GM13976 (cell line): ENCODE measurements at regions not wholly inside any gene's neighbourhood (a gene's known extent, or its start where the extent isn't known, plus 50 kb on each side); places are given as distances from the start of the nearest gene placed in this dataset.

Experiments used
- DNase-seq: peaks from one replicate; pipeline ENCODE4 v3.0.0; 2012; ENCODE audit warnings: low spot score
- CTCF ChIP-seq: IDR thresholded peaks from 2 replicates; pipeline ENCODE4 v1.5.1; 2012; ENCODE audit warnings: borderline replicate concordance, mild to moderate bottlenecking; ENCODE audit not compliant: insufficient read depth; ENCODE audit errors: extremely low read depth, missing control alignments, control extremely low read depth
- in situ Hi-C: fragments of 300-500 bp; cut with MboI; formaldehyde crosslinking; loops from one replicate; pipeline ENCODE4 v1.12.0; 2022; ENCODE audit warnings: low sequenced_read_pairs, mixed read lengths, inconsistent platforms; ENCODE audit not compliant: unreplicated experiment

- TF ChIP-seq CTCF: no peak
- in situ Hi-C loops: no loop called here
- DNase-seq: no peak
Measured at GRCh38 chr7:24341691-24342413, 57.9 kb downstream of the NPY start.

- no peak for TF ChIP-seq CTCF
- in situ Hi-C loops: no loop called here
- DNase-seq: no peak
Measured at GRCh38 chr7:24343614-24344013, 59.6 kb downstream of the NPY start.

GRCh38 chr7:24346129-24346528 is 62.1 kb downstream of the NPY start:
- no peak for DNase-seq
- in situ Hi-C loops: no loop called here
- no peak for TF ChIP-seq CTCF

GRCh38 chr7:24346716-24347115 is 62.7 kb downstream of the NPY start:
- no peak for DNase-seq
- in situ Hi-C loops: no loop called here
- TF ChIP-seq CTCF: no peak

GRCh38 chr7:24349339-24349738 is 65.3 kb downstream of the NPY start:
- no peak for TF ChIP-seq CTCF
- no peak for DNase-seq
- in situ Hi-C loops: no loop called here

GRCh38 chr7:24354456-24354855 is 70.5 kb downstream of the NPY start:
- DNase-seq: no peak

More at GRCh38 chr7:24354456-24354855, 70.5 kb downstream of the NPY start:
- in situ Hi-C loops: no loop called here
- TF ChIP-seq CTCF: no peak
